HCT116 (cell line): ENCODE measurements at regions not wholly inside any gene's neighbourhood (a gene's known extent, or its start where the extent isn't known, plus 50 kb on each side); places are given as distances from the start of the nearest gene placed in this dataset.

Experiments
- ATAC-seq: fragments of 200-7000 bp; cut with Tn5 transposase; 2 replicates; pipeline ENCODE4 v1.9.1; 2020; ENCODE audit warnings: mild to moderate bottlenecking, moderate library complexity
- BruUV-seq: library from RNA; stranded (reverse); fragments of 400-500 nt; replicated peaks from 2 replicates; lab custom pipeline; 2021; lab: Mats Ljungman, UMichigan
- CTCF ChIA-PET: fragments of 300-600 bp; sonication (Branson Sonifier 250); formaldehyde crosslinking; loops from one replicate; lab custom pipeline; 2021; ENCODE audit warnings: antibody characterized with exemption; lab: Charles Lee
- POLR2A ChIA-PET: fragments of 300-600, 350-600 bp; sonication (Branson Sonifier 250); formaldehyde crosslinking; loops from one replicate; lab custom pipeline; 2021; ENCODE audit warnings: antibody characterized with exemption; lab: Charles Lee
- RAD21 ChIA-PET, 2 experiments: fragments of 300-600 bp; sonication (Branson Sonifier 250); formaldehyde crosslinking; loops; one replicate each; lab custom pipeline; 2023; ENCODE audit warnings: low total read pairs in 2 of 2; ENCODE audit not compliant: uncharacterized antibody in 2 of 2, unreplicated experiment in 2 of 2, low non-redundant PET in 1 of 2; lab: Charles Lee
- DNase-seq: peaks from one replicate; pipeline ENCODE4 v3.0.0-alpha.2; 2010; ENCODE audit warnings: low read depth, low spot score
- H2AFZ ChIP-seq: fragments of 200-600 bp; shearing (Covaris generic), sonication (generic); 2 replicates; pipeline ENCODE4 v1.6.1; 2017; ENCODE audit warnings: low read depth, mixed run types, mixed read lengths, antibody characterized with exemption, low read length; ENCODE audit not compliant: poor library complexity, severe bottlenecking
- H3K27ac ChIP-seq: 2 replicates; pipeline ENCODE4 v1.5.1; 2012; ENCODE audit warnings: low read depth, low read length
- H3K27me3 ChIP-seq: fragments of 200-600 bp; sonication (generic); 2 replicates; pipeline ENCODE4 v1.6.1; 2016; ENCODE audit warnings: mixed run types, low read length, mixed read lengths; ENCODE audit not compliant: insufficient read depth
- H3K36me3 ChIP-seq, 2 experiments: fragments of 200-500 bp in 1 of 2; fragments of 200-600 bp in 1 of 2; sonication (Bioruptor generic) in 1 of 2; sonication (generic) in 1 of 2; 2 replicates each; pipeline versions ENCODE4 v1.5.1 to v1.6.1; 2014 to 2016; ENCODE audit warnings: low read length in 2 of 2, inconsistent platforms in 1 of 2, mixed read lengths in 1 of 2, mixed run types in 1 of 2; ENCODE audit not compliant: insufficient read depth in 2 of 2, control insufficient read depth in 1 of 2
- H3K4me1 ChIP-seq, 2 experiments: fragments of 200-600 bp in 1 of 2; sonication (generic) in 1 of 2; 2 replicates each; pipeline versions ENCODE4 v1.5.1 to v1.6.1; 2012 to 2017; ENCODE audit warnings: low read length in 2 of 2, inconsistent platforms in 1 of 2, mild to moderate bottlenecking in 1 of 2, mixed read lengths in 1 of 2, mixed run types in 1 of 2, moderate library complexity in 1 of 2; ENCODE audit not compliant: insufficient read depth in 2 of 2, control insufficient read depth in 1 of 2
- H3K4me2 ChIP-seq: fragments of 200-600 bp; sonication (generic); 2 replicates; pipeline ENCODE4 v1.6.1; 2017; ENCODE audit warnings: mixed run types, low read length, mixed read lengths
- H3K4me3 ChIP-seq, 2 experiments: fragments of 200-600 bp in 1 of 2; sonication (generic) in 1 of 2; replicated peaks in 1 of 2; 2 replicates each; pipeline ENCODE4 v1.5.1; 2011 to 2016; ENCODE audit warnings: low read length in 2 of 2, control low read depth in 1 of 2, low read depth in 1 of 2, mild to moderate bottlenecking in 1 of 2, mixed read lengths in 1 of 2, mixed run types in 1 of 2
- H3K79me2 ChIP-seq: fragments of 200-600 bp; sonication (generic); 2 replicates; pipeline ENCODE4 v1.6.1; 2017; ENCODE audit warnings: mild to moderate bottlenecking, mixed run types, low read length, moderate library complexity, mixed read lengths; ENCODE audit not compliant: insufficient read depth
- H3K9ac ChIP-seq: fragments of 200-600 bp; sonication (generic); 2 replicates; pipeline ENCODE4 v1.6.1; 2016; ENCODE audit warnings: low read length, mixed read lengths
- H3K9me2 ChIP-seq: fragments of 200-600 bp; sonication (generic), shearing (Covaris generic); 2 replicates; pipeline ENCODE4 v1.6.1; 2017; ENCODE audit warnings: mixed run types, mild to moderate bottlenecking, moderate library complexity; ENCODE audit not compliant: insufficient read depth
- H3K9me3 ChIP-seq, 2 experiments: fragments of 200-500 bp in 1 of 2; fragments of 200-600 bp in 1 of 2; sonication (Bioruptor generic) in 1 of 2; sonication (generic) in 1 of 2; 2 replicates each; pipeline ENCODE4 v1.6.1; 2014 to 2017; ENCODE audit warnings: low read length in 2 of 2, mixed read lengths in 2 of 2, inconsistent platforms in 1 of 2, low read depth in 1 of 2, mild to moderate bottlenecking in 1 of 2, mixed run types in 1 of 2, moderate library complexity in 1 of 2; ENCODE audit not compliant: control insufficient read depth in 1 of 2, insufficient read depth in 1 of 2
- H4K20me1 ChIP-seq: fragments of 200-600 bp; sonication (generic), shearing (Covaris generic); 2 replicates; pipeline ENCODE4 v1.6.1; 2017; ENCODE audit warnings: mixed run types, mild to moderate bottlenecking, moderate library complexity; ENCODE audit not compliant: insufficient read depth
- CBX3 ChIP-seq: IDR thresholded peaks from 2 replicates; pipeline ENCODE4 v1.6.1; 2012; ENCODE audit warnings: low read depth
- CEBPB ChIP-seq: IDR thresholded peaks from 2 replicates; pipeline ENCODE4 v1.6.1; 2012; ENCODE audit warnings: low read depth
- EZH2phosphoT487 ChIP-seq: fragments of 200-600 bp; IDR thresholded peaks from 2 replicates; pipeline ENCODE4 v1.6.1; 2018; ENCODE audit warnings: antibody characterized with exemption, borderline replicate concordance
- FOSL1 ChIP-seq: IDR thresholded peaks from 2 replicates; pipeline ENCODE4 v1.6.1; 2012; ENCODE audit warnings: low read depth
- POLR2AphosphoS5 ChIP-seq: IDR thresholded peaks from 2 replicates; pipeline ENCODE4 v1.6.1; 2011; ENCODE audit warnings: mild to moderate bottlenecking, low read depth, low read length, moderate library complexity
- TCF7L2 ChIP-seq: IDR thresholded peaks from 2 replicates; pipeline ENCODE4 v1.7.0; 2011; ENCODE audit warnings: borderline replicate concordance, inconsistent platforms; ENCODE audit not compliant: insufficient read depth, insufficient read length; ENCODE audit errors: extremely low read depth
- ZFX ChIP-seq: fragments of 450-650 bp; IDR thresholded peaks from 2 replicates; pipeline ENCODE4 v1.6.1; 2017
- ZNF274 ChIP-seq: fragments of 200-500 bp; sonication (Bioruptor generic); IDR thresholded peaks from 2 replicates; pipeline ENCODE4 v1.6.1; 2014; ENCODE audit warnings: mild to moderate bottlenecking, low read depth, low read length, inconsistent platforms
- intact Hi-C: fragments of 100-400 bp; cut with micrococcal nuclease; formaldehyde crosslinking; loops from 2 replicates; pipeline ENCODE4 v1.10.0; 2022
- TF ChIP-seq, protein P1 (sequence below), 3 experiments: fragments of 200-600 bp in 1 of 3; sonication (generic) in 1 of 3; IDR thresholded peaks in 2 of 3; conservative IDR thresholded peaks in 1 of 3; 2 replicates each; pipeline ENCODE4 v1.5.1; 2012 to 2017; ENCODE audit warnings: low read depth in 2 of 3, low read length in 2 of 3, antibody characterized with exemption in 1 of 3, borderline replicate concordance in 1 of 3, control low read depth in 1 of 3, mild to moderate bottlenecking in 1 of 3, mixed read lengths in 1 of 3, mixed run types in 1 of 3, moderate library complexity in 1 of 3; ENCODE audit not compliant: insufficient read depth in 1 of 3
- TF ChIP-seq, protein P2 (sequence below): IDR thresholded peaks from 2 replicates; pipeline ENCODE4 v1.6.1; 2012

DNA sequence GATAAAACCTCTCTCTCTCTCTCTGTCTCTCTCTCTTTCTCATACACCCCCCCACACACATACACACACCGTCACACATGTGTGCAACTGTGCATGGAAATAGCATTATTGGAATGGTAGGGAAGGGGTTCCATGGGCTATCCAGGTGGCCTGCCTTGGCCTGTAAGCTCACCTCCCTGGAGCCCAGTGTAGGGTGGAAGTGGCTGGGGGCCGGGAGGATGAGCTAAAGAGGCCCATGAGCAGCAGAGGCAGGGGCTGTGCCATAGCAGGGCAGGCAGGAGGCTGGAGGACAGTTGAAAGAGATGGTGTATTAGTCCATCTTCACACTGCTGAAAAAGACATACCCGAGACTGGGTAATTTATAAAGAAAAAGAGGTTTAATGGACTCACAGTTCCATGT lies 74.2 kb downstream of the CYTL1 start:
- Histone ChIP-seq H3K79me2 (no peaks in the 10 kb centered on the region), H3K36me3 (no peaks in the 10 kb centered on the region), H3K4me3 (no peak overlapping the region), H3K4me2 (no peak overlapping the region), H4K20me1 (no peaks in the 10 kb centered on the region), H3K9ac (no peak overlapping the region), H3K27me3 (no peaks in the 10 kb centered on the region), H3K9me2 (no peaks in the 10 kb centered on the region), H2AFZ (no peak overlapping the region), H3K4me1 (no peaks in the 10 kb centered on the region), H3K9me3 (no peaks in the 10 kb centered on the region), H3K27ac (no peak overlapping the region)
- RAD21 ChIA-PET, result no interaction called here
- TF ChIP-seq, protein P1, sequence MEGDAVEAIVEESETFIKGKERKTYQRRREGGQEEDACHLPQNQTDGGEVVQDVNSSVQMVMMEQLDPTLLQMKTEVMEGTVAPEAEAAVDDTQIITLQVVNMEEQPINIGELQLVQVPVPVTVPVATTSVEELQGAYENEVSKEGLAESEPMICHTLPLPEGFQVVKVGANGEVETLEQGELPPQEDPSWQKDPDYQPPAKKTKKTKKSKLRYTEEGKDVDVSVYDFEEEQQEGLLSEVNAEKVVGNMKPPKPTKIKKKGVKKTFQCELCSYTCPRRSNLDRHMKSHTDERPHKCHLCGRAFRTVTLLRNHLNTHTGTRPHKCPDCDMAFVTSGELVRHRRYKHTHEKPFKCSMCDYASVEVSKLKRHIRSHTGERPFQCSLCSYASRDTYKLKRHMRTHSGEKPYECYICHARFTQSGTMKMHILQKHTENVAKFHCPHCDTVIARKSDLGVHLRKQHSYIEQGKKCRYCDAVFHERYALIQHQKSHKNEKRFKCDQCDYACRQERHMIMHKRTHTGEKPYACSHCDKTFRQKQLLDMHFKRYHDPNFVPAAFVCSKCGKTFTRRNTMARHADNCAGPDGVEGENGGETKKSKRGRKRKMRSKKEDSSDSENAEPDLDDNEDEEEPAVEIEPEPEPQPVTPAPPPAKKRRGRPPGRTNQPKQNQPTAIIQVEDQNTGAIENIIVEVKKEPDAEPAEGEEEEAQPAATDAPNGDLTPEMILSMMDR (IDR thresholded peaks at IDR 0.05 in 2 of 3, conservative IDR thresholded peaks at IDR 0.05 in 1 of 3; ENCODE audit: borderline replicate concordance in 1 of 3, insufficient read depth in 1 of 3, low read depth in 2 of 3, low read length in 2 of 3), result no peak
- TF ChIP-seq ZNF274, result no peak
- TF ChIP-seq CEBPB, result no peak
- no peak for TF ChIP-seq EZH2phosphoT487
- TF ChIP-seq, protein P2, sequence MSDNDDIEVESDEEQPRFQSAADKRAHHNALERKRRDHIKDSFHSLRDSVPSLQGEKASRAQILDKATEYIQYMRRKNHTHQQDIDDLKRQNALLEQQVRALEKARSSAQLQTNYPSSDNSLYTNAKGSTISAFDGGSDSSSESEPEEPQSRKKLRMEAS, result no peak
- DNase-seq (no peak), ATAC-seq (no peak)
- CTCF ChIA-PET, result no interaction called here
- no TSS peak for BruUV-seq
- intact Hi-C loops, result no loop called here
- POLR2A ChIA-PET, result no interaction called here

- ChIA-PET RAD21 (no interaction called here), POLR2A (no interaction called here), CTCF (no interaction called here)
- Histone ChIP-seq H3K79me2 (no peaks in the 10 kb centered on the region), H3K9ac (no peak overlapping the region), H3K27ac (no peak overlapping the region), H3K4me2 (no peak overlapping the region), H3K9me2 (no peaks in the 10 kb centered on the region), H3K36me3 (no peaks in the 10 kb centered on the region), H3K27me3 (no peaks in the 10 kb centered on the region), H3K4me3 (no peak overlapping the region), H3K9me3 (no peaks in the 10 kb centered on the region), H4K20me1 (no peaks in the 10 kb centered on the region), H3K4me1 (no peaks in the 10 kb centered on the region), H2AFZ (no peak overlapping the region)
- BruUV-seq, result no TSS peak
- ATAC-seq (no peak), DNase-seq (no peak)
- no peak for TF ChIP-seq CBX3
- TF ChIP-seq ZNF274, result no peak
- no peak for TF ChIP-seq EZH2phosphoT487
- no peak for TF ChIP-seq TCF7L2
- no peak for TF ChIP-seq POLR2AphosphoS5
- TF ChIP-seq ZFX, result no peak
- TF ChIP-seq CEBPB, result no peak
- no peak for TF ChIP-seq FOSL1
- intact Hi-C loops, result no loop called here
These were observed 73.4 kb downstream of the CYTL1 start for GRCh38 chr4:4945829-4946228.
